Caco-2 (cell line): ENCODE measurements at regions not wholly inside any gene's neighbourhood (a gene's known extent, or its start where the extent isn't known, plus 50 kb on each side); places are given as distances from the start of the nearest gene placed in this dataset.

Source experiments
- BruUV-seq: library from RNA; stranded (reverse); fragments of 400-500 nt; replicated peaks from 2 replicates; lab custom pipeline; 2021; lab: Mats Ljungman, UMichigan
- CTCF ChIA-PET: fragments of 300-600 bp; sonication (Branson Sonifier 250); formaldehyde crosslinking; loops from one replicate; lab custom pipeline; 2022; ENCODE audit warnings: antibody characterized with exemption; lab: Charles Lee
- POLR2A ChIA-PET: fragments of 300-600 bp; sonication (Branson Sonifier 250); formaldehyde crosslinking; loops from one replicate; lab custom pipeline; 2022; ENCODE audit warnings: antibody characterized with exemption; lab: Charles Lee
- DNase-seq, 2 experiments: peaks; one replicate each; pipeline versions ENCODE4 v3.0.0 to v3.0.0-alpha.2; 2020 to 2022
- H3K27me3 ChIP-seq: replicated peaks from 2 replicates; pipeline ENCODE4 v1.6.0; 2011; ENCODE audit warnings: low read length; ENCODE audit not compliant: control insufficient read depth, insufficient read depth
- H3K36me3 ChIP-seq: 2 replicates; pipeline ENCODE4 v1.5.1; 2011; ENCODE audit warnings: low read length; ENCODE audit not compliant: control insufficient read depth, insufficient read depth
- H3K4me1 ChIP-seq: fragments of 250-450 bp; sonication (Bioruptor Pico); 2 replicates; pipeline ENCODE4 v1.5.1; 2020; ENCODE audit warnings: mild to moderate bottlenecking
- H3K4me3 ChIP-seq: 2 replicates; pipeline ENCODE4 v1.5.1; 2011; ENCODE audit warnings: low read depth, mild to moderate bottlenecking, control low read depth, low read length
- H3K9me3 ChIP-seq: fragments of 250-450 bp; sonication (Bioruptor Pico); 2 replicates; pipeline ENCODE4 v1.5.1; 2020; ENCODE audit warnings: mild to moderate bottlenecking, moderate library complexity
- H3K27ac Mint-ChIP-seq: one replicate; pipeline ENCODE4 v1.8.0; 2022; ENCODE audit warnings: mixed read lengths; ENCODE audit not compliant: unreplicated experiment
- H3K27me3 Mint-ChIP-seq: one replicate; pipeline ENCODE4 v1.8.0; 2022; ENCODE audit warnings: mixed read lengths; ENCODE audit not compliant: insufficient read depth, unreplicated experiment
- H3K36me3 Mint-ChIP-seq: one replicate; pipeline ENCODE4 v1.8.0; 2022; ENCODE audit warnings: mild to moderate bottlenecking, mixed read lengths; ENCODE audit not compliant: insufficient read depth, unreplicated experiment
- H3K4me1 Mint-ChIP-seq: one replicate; pipeline ENCODE4 v1.8.0; 2022; ENCODE audit warnings: low read depth, mixed read lengths; ENCODE audit not compliant: unreplicated experiment
- H3K4me3 Mint-ChIP-seq: one replicate; pipeline ENCODE4 v1.8.0; 2022; ENCODE audit warnings: mild to moderate bottlenecking, moderate library complexity, mixed read lengths; ENCODE audit not compliant: unreplicated experiment
- H3K9me3 Mint-ChIP-seq: one replicate; pipeline ENCODE4 v1.8.0; 2022; ENCODE audit warnings: mixed read lengths; ENCODE audit not compliant: unreplicated experiment
- CTCF ChIP-seq, 2 experiments: fragments of 200-600 bp in 1 of 2; IDR thresholded peaks; 1 replicate in 1 of 2; 2 replicates in 1 of 2; pipeline versions ENCODE4 v1.5.1 to v1.8.0; 2011 to 2022; ENCODE audit warnings: antibody characterized with exemption in 1 of 2, control low read depth in 1 of 2, inconsistent platforms in 1 of 2, low read depth in 1 of 2, low read length in 1 of 2, mild to moderate bottlenecking in 1 of 2, moderate library complexity in 1 of 2; ENCODE audit not compliant: insufficient read depth in 1 of 2, severe bottlenecking in 1 of 2, unreplicated experiment in 1 of 2
- intact Hi-C: fragments of 100-400 bp; cut with micrococcal nuclease; formaldehyde crosslinking; loops from one replicate; pipeline ENCODE4 v1.10.0; 2022; ENCODE audit not compliant: unreplicated experiment

- intact Hi-C loops, result no loop called here
- H3K4me1 Mint-ChIP-seq, result no peaks in the 10 kb centered on the region
- BruUV-seq, result no TSS peak
- ChIA-PET POLR2A (no interaction called here), CTCF (no interaction called here)
- no peak overlapping the region for H3K4me3 ChIP-seq
- no peaks in the 10 kb centered on the region for H3K27me3 ChIP-seq
- TF ChIP-seq CTCF (IDR thresholded peaks at IDR 0.05; ENCODE audit: insufficient read depth in 1 of 2, low read depth in 1 of 2, low read length in 1 of 2, severe bottlenecking in 1 of 2, unreplicated experiment in 1 of 2), result no peak
- H3K4me3 Mint-ChIP-seq, result no peak overlapping the region
- no peaks in the 10 kb centered on the region; the same call in 1 of the 2 replicates for H3K36me3 ChIP-seq
- H3K4me1 ChIP-seq, result no peaks in the 10 kb centered on the region
- DNase-seq, result no peak
- H3K9me3 ChIP-seq, result no peaks in the 10 kb centered on the region
- H3K27ac Mint-ChIP-seq, result no peak overlapping the region
- peaks cover 58% of the 10 kb centered on the region for H3K36me3 Mint-ChIP-seq
- no peaks in the 10 kb centered on the region for H3K9me3 Mint-ChIP-seq
- H3K27me3 Mint-ChIP-seq, result no peaks in the 10 kb centered on the region
Measured at GRCh38 chr7:149595541-149595940, 97.9 kb upstream of the ZNF746 start.

GRCh38 chr7:149595078-149595477 is 97.5 kb upstream of the ZNF746 start:
- intact Hi-C loops, result no loop called here

GRCh38 chr7:149588930-149589329 is 91.3 kb upstream of the ZNF746 start:
- H3K9me3 ChIP-seq, result peaks cover 7% of the 10 kb centered on the region
- Mint-ChIP-seq H3K27ac (no peak overlapping the region), H3K36me3 (peaks cover 64% of the 10 kb centered on the region), H3K27me3 (no peaks in the 10 kb centered on the region), H3K4me1 (no peaks in the 10 kb centered on the region), H3K4me3 (no peak overlapping the region), H3K9me3 (peaks cover 1% of the 10 kb centered on the region)
- no peaks in the 10 kb centered on the region for H3K36me3 ChIP-seq
- no peaks in the 10 kb centered on the region for H3K4me1 ChIP-seq
- H3K4me3 ChIP-seq, result no peak overlapping the region
- TF ChIP-seq CTCF (IDR thresholded peaks at IDR 0.05; ENCODE audit: insufficient read depth in 1 of 2, low read depth in 1 of 2, low read length in 1 of 2, severe bottlenecking in 1 of 2, unreplicated experiment in 1 of 2), result no peak
- no peak for DNase-seq
- CTCF ChIA-PET, result no interaction called here
- POLR2A ChIA-PET, result no interaction called here
- no TSS peak for BruUV-seq
- no peaks in the 10 kb centered on the region for H3K27me3 ChIP-seq
- intact Hi-C loops, result no loop called here

More at GRCh38 chr7:149595078-149595477, 97.5 kb upstream of the ZNF746 start:
- no TSS peak for BruUV-seq
- Histone ChIP-seq H3K4me3 (no peak overlapping the region), H3K27me3 (no peaks in the 10 kb centered on the region), H3K36me3 (no peaks in the 10 kb centered on the region; the same call in 1 of the 2 replicates), H3K4me1 (no peaks in the 10 kb centered on the region), H3K9me3 (no peaks in the 10 kb centered on the region)
- Mint-ChIP-seq H3K27ac (no peak overlapping the region), H3K4me1 (no peaks in the 10 kb centered on the region), H3K4me3 (no peak overlapping the region), H3K27me3 (no peaks in the 10 kb centered on the region), H3K9me3 (no peaks in the 10 kb centered on the region), H3K36me3 (peaks cover 61% of the 10 kb centered on the region)
- ChIA-PET POLR2A (no interaction called here), CTCF (no interaction called here)
- DNase-seq, result peak in 1 of 2 experiments; percentile 7
- no peak for TF ChIP-seq CTCF (IDR thresholded peaks at IDR 0.05; ENCODE audit: insufficient read depth in 1 of 2, low read depth in 1 of 2, low read length in 1 of 2, severe bottlenecking in 1 of 2, unreplicated experiment in 1 of 2)
